ENCODE measurements at regions not wholly inside any gene's neighbourhood (a gene's known extent, or its start where the extent isn't known, plus 50 kb on each side); places are given as distances from the start of the nearest gene placed in this dataset.
"Not testable (repeated sequence)": the region's sequence is repeated elsewhere in the genome, so short reads cannot be mapped to it uniquely, and the experiment has no call there.

DNA sequence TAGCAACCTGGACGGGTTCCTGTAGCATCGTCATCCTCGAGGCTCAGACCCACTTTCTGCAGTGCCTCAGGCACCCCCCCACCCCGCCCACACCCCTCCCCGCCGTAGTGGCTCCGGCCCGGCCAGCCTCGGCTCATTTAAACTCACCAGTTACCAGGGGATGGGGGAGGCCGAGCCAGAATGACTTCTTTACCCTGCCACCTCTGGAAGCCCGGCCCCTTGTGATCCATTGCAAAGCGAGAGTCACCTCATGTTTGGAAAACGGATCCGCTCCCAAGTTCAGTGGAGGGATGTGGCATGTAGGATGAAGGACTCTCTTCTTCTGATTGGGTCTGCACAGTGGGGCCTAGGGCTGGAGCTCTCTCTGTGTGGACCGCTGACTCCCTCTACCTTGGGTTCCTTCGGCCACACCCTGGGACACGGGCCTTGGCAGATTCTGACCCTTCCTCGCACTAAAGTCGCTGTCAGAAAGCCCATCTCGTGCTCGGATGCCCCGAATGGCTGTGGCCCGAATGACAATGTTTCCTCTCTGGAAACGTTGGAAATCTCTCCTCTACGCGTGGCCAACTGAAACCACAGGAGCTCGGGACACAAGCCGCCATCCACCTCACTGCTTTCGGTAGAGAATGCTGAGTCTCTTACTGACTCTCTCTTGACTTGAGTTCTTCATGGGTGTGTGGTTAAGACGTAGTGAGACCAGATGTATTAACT is 3902.1 kb upstream of the OR11H1 start:
- not testable (repeated sequence) for FAIRE-seq
- DNase-seq (ENCODE audit: insufficient read length) = peak; percentile 3

GRCh38 chr22:11626422-11626773 is 3901.6 kb upstream of the OR11H1 start:
- no peak for DNase-seq (ENCODE audit: insufficient read length)
- TF ChIP-seq POLR2AphosphoS5 (IDR thresholded peaks at IDR 0.05; ENCODE audit: low read depth, low read length) (no peak), TAF1 (IDR thresholded peaks at IDR 0.05; ENCODE audit: borderline replicate concordance, low read depth, low read length) (no peak), POLR2A (IDR thresholded peaks at IDR 0.05; ENCODE audit: low read depth, low read length) (no peak)
- FAIRE-seq = no peak

DNA sequence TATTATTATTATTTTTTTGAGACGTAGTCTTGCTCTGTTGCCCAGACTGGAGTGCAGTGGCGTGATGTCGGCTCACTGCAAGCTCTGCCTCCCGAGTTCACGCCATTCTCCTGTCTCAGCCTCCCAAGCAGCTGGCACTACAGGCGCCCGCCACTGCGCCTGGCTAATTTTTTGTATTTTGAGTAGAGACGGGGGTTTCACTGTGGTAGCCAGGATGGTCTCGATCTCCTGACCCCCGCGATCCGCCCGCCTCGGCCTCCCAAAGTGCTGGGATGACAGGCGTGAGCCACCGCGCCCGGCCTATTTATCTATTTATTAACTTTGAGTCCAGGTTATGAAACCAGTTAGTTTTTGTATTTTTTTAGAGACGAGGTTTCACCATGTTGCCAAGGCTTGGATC is 3901.0 kb upstream of the OR11H1 start:
- FAIRE-seq; DNase-seq (ENCODE audit: insufficient read length): not testable (repeated sequence)

DNA sequence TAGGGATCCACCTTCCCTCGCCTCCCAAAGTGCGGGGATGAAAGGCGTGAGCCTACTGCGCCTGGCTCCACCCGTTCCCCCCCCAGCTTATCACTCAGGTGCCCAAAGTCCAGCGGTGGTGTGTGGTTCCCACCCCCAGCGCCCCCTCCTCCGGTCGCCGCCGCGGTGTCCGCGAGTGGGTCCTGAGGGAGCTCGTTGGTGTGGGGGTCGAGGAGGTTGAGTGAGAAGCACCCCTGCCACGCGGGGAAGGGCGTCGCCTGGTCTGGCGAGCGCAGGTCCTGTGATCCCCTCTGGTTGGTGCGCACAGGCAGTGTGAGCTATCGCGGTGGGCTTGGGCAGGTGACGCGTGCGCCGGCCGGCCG is 3900.6 kb upstream of the OR11H1 start:
- no peak for TF ChIP-seq POLR2A (IDR thresholded peaks at IDR 0.05; ENCODE audit: low read depth, low read length)
- no peak for TF ChIP-seq POLR2AphosphoS5 (IDR thresholded peaks at IDR 0.05; ENCODE audit: low read depth, low read length)
- no peak for TF ChIP-seq TAF1 (IDR thresholded peaks at IDR 0.05; ENCODE audit: borderline replicate concordance, low read depth, low read length)
- no peak for FAIRE-seq
- peak; percentile 10 for DNase-seq (ENCODE audit: insufficient read length)

GRCh38 chr22:11627798-11628650 is 3900.0 kb upstream of the OR11H1 start:
- no peak for TF ChIP-seq TAF1 (IDR thresholded peaks at IDR 0.05; ENCODE audit: borderline replicate concordance, low read depth, low read length)
- no peak for TF ChIP-seq POLR2A (IDR thresholded peaks at IDR 0.05; ENCODE audit: low read depth, low read length)
- TF ChIP-seq POLR2AphosphoS5 (IDR thresholded peaks at IDR 0.05; ENCODE audit: low read depth, low read length) = no peak
- DNase-seq (ENCODE audit: insufficient read length) = peak; percentile 28
- FAIRE-seq = no peak

DNA sequence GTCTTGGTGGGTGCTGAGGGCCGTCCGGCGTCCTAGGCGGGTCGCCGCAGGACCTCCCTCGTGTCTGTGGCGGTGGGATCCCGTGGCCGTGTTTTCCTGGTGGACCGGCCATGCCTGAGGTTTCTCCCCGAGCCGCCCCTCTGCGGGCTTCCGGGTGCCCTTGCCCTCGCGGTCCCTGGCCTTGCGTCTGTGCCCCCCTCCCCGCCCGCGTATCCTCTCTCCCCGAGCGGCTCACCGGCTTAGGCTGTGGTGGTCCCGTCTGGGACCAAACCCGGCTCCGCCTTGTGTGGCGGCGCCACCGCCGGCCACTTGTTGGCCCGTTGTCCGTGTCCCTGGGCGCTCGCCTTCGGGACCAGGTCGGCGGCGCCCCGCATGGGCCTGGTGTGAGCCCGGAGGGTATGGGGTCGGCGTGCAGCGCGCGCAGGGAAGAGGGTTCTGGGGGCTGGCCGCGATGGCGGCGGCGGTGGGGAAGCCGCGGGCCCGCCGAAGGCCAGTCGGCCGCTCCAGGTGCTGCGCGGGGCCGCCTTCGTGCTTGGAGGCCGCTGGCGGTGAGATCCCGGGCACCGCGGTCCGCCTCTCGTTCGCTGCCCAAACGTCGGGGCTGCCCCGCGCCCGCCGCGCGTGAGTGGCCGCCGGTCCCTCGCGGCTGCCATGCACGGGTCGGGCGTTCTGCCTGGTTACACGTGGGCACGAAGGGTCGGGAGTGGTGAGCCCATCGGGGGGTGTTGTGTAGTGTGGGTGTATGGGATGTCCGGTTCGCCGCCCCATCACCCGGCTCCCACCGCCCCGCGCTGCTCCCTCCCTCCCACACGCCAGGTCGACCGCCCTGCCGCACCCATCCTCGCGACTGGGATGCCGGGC is 3899.1 kb upstream of the OR11H1 start:
- TF ChIP-seq TAF1 (IDR thresholded peaks at IDR 0.05; ENCODE audit: borderline replicate concordance, low read depth, low read length) (no peak), POLR2A (IDR thresholded peaks at IDR 0.05; ENCODE audit: low read depth, low read length) (no peak), POLR2AphosphoS5 (IDR thresholded peaks at IDR 0.05; ENCODE audit: low read depth, low read length) (no peak)
- DNase-seq (ENCODE audit: insufficient read length) = peak; percentile 13
- no peak for FAIRE-seq

- FAIRE-seq (no peak), DNase-seq (ENCODE audit: insufficient read length) (peak; percentile 19)
- no peak for TF ChIP-seq POLR2A (IDR thresholded peaks at IDR 0.05; ENCODE audit: low read depth, low read length)
- no peak for TF ChIP-seq TAF1 (IDR thresholded peaks at IDR 0.05; ENCODE audit: borderline replicate concordance, low read depth, low read length)
- TF ChIP-seq POLR2AphosphoS5 (IDR thresholded peaks at IDR 0.05; ENCODE audit: low read depth, low read length) = no peak
Measured at GRCh38 chr22:11629661-11630385, 3898.2 kb upstream of the OR11H1 start.

DNA sequence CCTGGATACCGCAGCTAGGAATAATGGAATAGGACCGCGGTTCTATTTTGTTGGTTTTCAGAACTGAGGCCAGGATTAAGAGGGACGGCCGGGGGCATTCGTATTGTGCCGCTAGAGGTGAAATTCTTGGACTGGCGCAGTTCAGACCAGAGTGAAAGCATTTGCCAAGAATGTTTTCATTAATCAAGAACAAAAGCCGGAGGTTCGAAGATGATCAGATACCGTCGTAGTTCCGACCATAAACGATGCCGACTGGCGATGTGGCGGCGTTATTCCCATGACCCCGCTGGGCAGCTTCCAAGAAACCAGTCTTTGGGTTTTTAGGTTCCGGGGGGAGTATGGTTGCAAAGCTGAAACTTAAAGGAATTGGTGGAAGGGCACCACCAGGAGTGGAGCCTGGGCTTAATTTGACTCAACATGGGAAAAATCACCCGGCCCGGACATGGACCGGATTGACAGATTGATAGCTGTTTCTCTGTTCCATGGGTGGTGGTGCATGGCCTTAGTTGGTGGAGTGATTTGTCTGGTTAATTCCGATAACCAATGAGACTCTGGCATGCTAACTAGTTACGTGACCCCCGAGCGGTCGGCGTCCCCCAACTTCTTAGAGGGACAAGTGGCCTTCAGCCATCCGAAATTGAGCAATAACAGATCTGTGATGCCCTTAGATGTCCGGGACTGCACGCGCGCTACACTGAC is 3897.5 kb upstream of the OR11H1 start:
- not testable (repeated sequence) for FAIRE-seq; DNase-seq (ENCODE audit: insufficient read length)
